ENCODE measurements at regions not wholly inside any gene's neighbourhood (a gene's known extent, or its start where the extent isn't known, plus 50 kb on each side); places are given as distances from the start of the nearest gene placed in this dataset.

GRCh38 chr1:235011599-235012435, 116.8 kb downstream of the TOMM20 start:
- peak; percentile 90 to 96 for DNase-seq (ENCODE audit: low read depth in 2 of 2)

- peak; percentile 31 to 42 for DNase-seq (ENCODE audit: low read depth in 2 of 2)
Observed at GRCh38 chr1:235011064-235011598, 117.5 kb downstream of the TOMM20 start.

GRCh38 chr1:235009561-235010306, 118.9 kb downstream of the TOMM20 start:
- DNase-seq (ENCODE audit: low read depth in 2 of 2), result no peak

DNA sequence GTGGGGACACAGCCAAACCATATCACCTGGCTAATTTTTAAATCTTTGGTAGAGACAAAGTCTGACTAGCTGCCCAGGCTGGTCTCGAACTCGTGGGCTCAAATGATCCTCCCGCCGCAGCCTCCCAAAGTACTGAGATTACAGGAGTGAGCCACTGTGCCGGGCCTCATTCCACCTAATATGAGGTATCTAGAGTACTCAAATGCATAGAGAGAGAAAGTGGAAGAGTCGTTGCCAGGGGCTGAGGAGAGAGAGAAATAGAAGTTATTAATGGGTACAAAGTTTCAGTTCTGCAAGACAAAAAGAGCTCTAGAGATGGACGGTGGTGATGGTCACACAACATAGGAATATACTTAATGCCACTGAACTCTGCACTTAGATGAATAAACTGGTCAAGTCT, 119.6 kb downstream of the TOMM20 start:
- DNase-seq (ENCODE audit: low read depth in 2 of 2), result no peak

- no peak for DNase-seq (ENCODE audit: low read depth in 2 of 2)
Observed at GRCh38 chr1:235008239-235008638, 120.4 kb downstream of the TOMM20 start.

DNA sequence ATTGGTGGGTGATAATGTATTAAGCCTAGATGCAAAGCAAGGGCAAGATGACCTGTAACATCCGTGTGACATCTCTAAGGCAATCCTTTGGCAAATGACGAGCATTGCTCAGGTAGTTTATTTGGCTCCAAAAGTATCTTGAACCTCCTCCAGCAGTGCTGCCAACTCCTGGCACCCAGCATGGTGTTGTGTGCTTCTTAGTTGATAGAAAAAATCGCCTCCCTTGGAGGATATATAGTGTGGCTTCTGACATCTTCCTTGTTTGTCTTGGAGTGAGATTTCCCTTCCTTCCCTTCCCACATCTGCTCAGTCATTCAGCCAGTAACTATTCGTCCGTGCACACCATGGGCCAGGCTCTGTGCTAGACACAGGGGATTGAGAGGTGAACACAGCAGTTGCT, 121.8 kb downstream of the TOMM20 start:
- no peak for DNase-seq (ENCODE audit: low read depth in 2 of 2)

GRCh38 chr1:235006132-235006721, 122.4 kb downstream of the TOMM20 start:
- DNase-seq (ENCODE audit: low read depth in 2 of 2), result no peak

DNA sequence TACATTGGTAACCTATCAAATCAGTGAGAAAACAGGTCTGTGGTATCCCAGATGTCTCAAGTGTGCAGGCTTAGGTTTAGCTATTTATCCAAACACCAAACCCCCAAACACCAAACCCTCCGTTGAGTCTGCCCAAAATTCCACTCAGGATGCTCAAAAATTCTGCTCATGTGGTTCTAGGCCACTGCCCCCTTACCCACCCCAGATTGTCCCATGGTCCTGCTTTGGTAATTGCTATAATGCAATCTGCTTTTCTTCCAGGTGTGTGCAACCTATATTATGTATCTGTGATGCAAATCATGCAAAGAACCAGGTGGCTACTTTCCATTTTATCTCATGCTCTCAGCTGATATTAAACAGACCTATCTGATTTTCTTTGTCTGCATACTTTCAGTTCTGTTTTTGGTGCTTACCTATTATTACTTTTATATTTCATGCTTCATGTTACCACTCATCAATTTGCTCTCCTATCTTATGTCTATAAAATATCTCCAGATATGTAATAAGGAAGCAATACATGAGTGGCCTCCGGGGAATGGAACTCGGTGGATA, 123.7 kb downstream of the TOMM20 start:
- DNase-seq (ENCODE audit: low read depth in 2 of 2), result no peak

GRCh38 chr1:235004276-235004675, 124.4 kb downstream of the TOMM20 start:
- no peak for DNase-seq (ENCODE audit: low read depth in 2 of 2)

DNA sequence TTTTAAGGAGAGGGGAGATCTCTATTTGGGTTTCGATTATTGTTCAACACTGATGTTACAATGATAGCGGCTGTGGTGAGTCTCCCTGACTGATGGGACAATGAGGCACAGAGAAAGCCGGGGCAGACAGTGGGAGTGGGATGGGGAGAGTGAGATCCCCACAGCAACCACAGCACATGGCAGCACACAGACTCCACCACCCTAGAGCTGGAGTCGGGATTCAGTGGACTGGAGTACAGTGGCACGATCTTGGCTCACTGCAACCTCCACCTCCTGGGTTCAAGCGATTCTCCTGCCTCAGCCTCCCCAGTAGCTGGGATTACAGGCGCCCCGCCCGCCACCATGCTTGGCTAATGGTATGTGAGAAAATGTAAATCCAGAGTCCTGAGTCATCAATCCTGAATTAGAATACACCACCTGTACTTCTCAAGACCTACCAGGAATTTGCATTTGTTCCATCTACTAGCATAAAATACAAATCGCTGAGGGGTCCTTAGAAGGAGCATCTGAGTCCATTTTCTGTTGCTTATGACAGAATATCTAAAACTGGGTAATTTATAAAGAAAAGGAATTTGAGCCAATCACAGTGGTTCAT, 125.8 kb downstream of the TOMM20 start:
- DNase-seq (ENCODE audit: low read depth in 2 of 2), result no peak

- no peak for DNase-seq (ENCODE audit: low read depth in 2 of 2)
Observed at GRCh38 chr1:234999513-234999940, 129.1 kb downstream of the TOMM20 start.

DNA sequence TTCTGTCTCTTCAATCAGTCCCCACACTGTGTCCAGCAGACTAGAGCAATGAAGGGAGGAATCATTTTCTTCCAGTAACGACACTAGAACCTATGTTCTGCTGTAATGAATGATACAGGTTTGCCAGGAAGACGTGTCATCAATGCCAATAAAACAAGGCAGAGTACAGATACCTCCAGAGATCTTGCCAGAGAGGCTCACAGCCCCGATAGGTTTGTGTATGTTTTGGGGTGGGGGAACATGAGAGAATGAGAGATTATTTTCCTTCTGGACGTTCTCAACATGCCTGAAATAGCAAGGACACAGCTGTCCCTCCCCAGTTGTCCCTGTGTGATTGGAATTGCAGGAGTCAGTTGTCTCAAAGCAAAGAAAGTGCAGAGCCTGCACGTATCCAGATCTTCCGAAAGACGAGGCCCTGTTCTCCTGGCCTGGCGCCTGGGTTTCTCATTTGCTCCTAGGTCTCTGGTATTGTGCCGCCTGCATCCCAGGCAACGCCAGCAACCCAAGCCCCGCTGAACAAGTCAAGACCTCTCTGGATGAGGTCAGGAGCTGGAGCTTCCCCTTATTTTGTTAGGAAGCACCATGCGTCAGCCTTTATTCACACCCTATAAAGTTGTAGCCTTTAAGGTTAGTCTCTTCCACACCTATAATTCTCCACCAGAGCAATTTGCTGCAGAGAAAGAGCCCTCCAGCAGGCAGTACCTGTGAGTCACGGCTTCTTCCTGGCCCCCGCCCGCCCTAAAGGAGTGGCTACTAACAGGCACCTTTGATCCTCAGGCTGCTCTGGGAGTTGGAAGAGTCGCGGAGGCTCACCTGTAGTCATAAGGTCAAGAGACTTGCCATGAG, 130.5 kb downstream of the TOMM20 start:
- no peak for DNase-seq (ENCODE audit: low read depth in 2 of 2)

DNA sequence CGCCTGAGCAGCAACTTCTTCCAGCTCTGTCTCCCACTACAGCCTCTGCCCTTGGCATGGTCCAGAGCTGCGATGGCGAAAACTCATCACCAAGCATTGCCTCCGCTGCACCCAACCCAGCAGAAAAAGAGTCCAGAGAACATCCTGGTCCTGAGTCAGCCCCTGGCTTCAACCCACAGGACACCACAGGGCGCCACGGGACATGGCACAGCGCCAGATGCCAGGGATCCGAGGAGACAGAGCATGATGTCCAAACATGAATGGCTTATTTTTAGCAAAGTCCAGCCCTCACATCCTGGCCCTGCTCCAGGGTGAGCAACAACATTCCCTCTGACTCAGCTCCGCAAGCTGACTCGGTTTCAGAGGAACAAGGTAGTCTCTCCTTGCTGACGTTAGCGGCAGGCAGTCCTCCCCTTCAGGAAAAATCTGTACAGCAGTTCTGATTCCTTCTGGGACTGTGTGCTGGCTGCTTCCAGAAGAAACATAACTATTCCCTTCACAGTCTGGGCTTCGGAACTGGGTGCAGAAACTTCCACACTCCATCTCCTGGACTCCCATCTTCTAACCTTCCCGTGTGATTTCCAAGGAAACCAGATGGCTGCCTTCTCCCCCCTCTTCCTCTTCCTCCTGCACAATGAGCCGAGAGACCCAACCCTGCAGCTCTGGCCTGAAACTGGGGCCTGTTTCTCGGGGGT, 131.3 kb downstream of the TOMM20 start:
- no peak for DNase-seq (ENCODE audit: low read depth in 2 of 2)

DNA sequence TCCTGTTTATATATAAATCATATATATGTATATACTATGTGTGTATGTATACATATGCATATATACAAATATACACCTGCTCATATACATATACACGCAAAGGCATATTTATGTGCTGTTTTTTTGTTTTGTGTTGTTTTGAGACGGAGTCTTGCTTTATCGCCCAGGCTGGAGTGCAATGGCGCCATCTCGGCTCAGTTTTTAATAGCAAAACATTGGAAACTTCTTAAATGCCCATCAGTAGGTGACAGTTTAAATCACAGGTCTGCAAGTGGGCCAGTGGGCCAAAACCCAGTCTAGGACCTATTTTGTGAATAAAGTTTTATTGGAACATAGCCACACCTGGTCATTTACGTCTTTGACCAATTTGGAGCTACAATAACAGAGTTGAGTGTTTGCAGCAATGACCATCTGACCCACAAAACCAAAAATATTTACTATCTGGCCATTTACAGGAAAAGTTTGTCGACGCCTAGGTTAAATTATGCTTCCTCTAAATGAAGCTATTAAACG, 132.3 kb downstream of the TOMM20 start:
- no peak for DNase-seq (ENCODE audit: low read depth in 2 of 2)

DNA sequence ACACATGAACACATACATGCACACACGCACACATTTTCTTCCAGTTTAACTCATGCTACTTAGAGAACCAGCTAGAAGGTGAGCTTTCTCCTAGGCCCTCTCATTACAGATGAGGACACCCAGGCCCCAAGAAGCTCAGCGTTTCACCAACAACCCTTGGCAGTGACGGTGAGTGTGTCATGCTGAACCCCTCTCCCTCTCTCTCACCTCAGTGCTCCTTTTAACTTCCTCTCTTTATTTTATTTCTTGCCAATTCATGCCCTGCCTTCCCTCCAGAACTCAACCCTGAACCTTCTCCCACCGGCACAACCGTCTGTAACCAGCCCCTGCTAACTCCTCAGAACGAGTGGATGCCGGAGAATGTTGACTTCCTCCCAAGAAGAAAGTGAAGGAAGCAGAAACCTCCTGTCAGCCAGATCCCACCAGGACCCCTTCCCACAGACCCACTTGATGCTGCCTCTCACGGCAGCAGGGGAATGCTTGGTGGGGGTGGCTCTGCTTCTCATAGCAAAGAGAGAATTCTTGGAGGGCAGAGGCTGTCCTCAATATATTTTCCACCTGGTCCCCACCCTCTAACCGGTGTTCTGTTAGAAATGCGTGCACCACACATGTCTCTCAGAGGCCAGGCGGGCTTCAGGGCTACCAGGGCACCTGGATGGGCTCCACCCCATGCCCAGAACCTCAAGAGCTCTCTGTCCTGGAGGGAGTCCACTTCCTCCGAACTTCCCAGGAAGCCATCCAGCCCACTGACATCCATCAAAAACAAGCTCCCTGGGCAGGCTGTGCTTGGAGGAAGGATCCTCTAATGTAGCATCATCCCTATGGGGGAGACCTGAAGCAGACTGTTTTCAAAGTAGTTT, 134.0 kb downstream of the TOMM20 start:
- DNase-seq (ENCODE audit: low read depth in 2 of 2), result no peak

- DNase-seq (ENCODE audit: low read depth in 2 of 2), result no peak
Observed at GRCh38 chr1:234992065-234992464, 136.6 kb downstream of the TOMM20 start.

- DNase-seq (ENCODE audit: low read depth in 2 of 2), result no peak
Observed at GRCh38 chr1:234990874-234991801, 137.5 kb downstream of the TOMM20 start.

- DNase-seq (ENCODE audit: low read depth in 2 of 2), result no peak
Observed at GRCh38 chr1:234990328-234990675, 138.3 kb downstream of the TOMM20 start.

Data from activated CD8-positive, alpha-beta memory T cell treated with anti-CD3 and anti-CD28 coated beads for 4 hours (primary cell).